ENCODE measurements at regions not wholly inside any gene's neighbourhood (a gene's known extent, or its start where the extent isn't known, plus 50 kb on each side); places are given as distances from the start of the nearest gene placed in this dataset.

DNA sequence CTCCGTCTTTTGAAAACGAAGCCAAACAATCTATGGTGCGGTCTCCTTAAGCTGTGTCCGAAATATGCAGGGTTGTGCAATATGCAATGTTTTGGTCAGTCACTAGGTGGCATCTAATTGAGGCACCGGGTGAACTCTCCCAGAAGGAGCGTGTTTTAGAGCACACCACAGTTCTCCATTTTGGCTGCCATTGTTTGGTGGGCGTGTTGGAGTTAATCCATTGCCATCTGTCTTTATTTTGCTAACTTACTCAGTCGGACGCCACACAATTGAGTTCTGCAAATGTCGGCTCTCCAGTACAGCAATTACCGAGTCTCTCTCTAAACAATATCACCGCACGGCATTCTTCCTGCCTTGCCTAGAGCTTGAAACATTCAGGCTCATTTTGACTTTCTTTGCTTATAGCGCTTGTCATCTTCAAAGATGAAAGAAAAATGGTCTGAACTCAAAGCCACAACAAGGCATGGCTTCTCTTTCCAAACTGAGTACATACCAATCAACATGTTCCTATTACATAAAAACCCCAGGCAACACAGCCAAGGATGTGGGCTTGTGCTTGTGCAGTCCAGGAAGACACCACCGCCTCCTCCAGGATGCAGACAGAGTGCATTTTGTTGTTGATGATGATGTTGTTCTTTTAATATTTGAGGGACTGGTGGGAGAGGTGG is 182.0 kb upstream of the SERP2 start:
- TF ChIP-seq, protein P1, sequence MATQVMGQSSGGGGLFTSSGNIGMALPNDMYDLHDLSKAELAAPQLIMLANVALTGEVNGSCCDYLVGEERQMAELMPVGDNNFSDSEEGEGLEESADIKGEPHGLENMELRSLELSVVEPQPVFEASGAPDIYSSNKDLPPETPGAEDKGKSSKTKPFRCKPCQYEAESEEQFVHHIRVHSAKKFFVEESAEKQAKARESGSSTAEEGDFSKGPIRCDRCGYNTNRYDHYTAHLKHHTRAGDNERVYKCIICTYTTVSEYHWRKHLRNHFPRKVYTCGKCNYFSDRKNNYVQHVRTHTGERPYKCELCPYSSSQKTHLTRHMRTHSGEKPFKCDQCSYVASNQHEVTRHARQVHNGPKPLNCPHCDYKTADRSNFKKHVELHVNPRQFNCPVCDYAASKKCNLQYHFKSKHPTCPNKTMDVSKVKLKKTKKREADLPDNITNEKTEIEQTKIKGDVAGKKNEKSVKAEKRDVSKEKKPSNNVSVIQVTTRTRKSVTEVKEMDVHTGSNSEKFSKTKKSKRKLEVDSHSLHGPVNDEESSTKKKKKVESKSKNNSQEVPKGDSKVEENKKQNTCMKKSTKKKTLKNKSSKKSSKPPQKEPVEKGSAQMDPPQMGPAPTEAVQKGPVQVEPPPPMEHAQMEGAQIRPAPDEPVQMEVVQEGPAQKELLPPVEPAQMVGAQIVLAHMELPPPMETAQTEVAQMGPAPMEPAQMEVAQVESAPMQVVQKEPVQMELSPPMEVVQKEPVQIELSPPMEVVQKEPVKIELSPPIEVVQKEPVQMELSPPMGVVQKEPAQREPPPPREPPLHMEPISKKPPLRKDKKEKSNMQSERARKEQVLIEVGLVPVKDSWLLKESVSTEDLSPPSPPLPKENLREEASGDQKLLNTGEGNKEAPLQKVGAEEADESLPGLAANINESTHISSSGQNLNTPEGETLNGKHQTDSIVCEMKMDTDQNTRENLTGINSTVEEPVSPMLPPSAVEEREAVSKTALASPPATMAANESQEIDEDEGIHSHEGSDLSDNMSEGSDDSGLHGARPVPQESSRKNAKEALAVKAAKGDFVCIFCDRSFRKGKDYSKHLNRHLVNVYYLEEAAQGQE (IDR thresholded peaks at IDR 0.05; ENCODE audit: insufficient read depth in 1 of 2, low read depth in 2 of 2, low read length in 2 of 2): no peak
- no peak for TF ChIP-seq TAF1 (IDR thresholded peaks at IDR 0.05; ENCODE audit: borderline replicate concordance, insufficient read depth, low read length)

All from PFSK-1 (cell line).